GM15510 (cell line): ENCODE measurements at regions not wholly inside any gene's neighbourhood (a gene's known extent, or its start where the extent isn't known, plus 50 kb on each side); places are given as distances from the start of the nearest gene placed in this dataset.

Experiments used
- POLR2A ChIP-seq: IDR thresholded peaks from 3 replicates; pipeline ENCODE4 v1.6.1; 2011; ENCODE audit warnings: borderline replicate concordance; ENCODE audit not compliant: insufficient read length; ENCODE audit errors: extremely low read depth

GRCh38 chr17:71709271-71709890 lies 411.4 kb upstream of the SOX9 start:
- no peak for TF ChIP-seq POLR2A

GRCh38 chr17:71709946-71710345 lies 410.9 kb upstream of the SOX9 start:
- no peak for TF ChIP-seq POLR2A

- no peak for TF ChIP-seq POLR2A
Observed at GRCh38 chr17:71710816-71711215, 410.0 kb upstream of the SOX9 start.

- TF ChIP-seq POLR2A = no peak
Observed at GRCh38 chr17:71713846-71714245, 407.0 kb upstream of the SOX9 start.

- no peak for TF ChIP-seq POLR2A
Observed at GRCh38 chr17:71724339-71724738, 396.5 kb upstream of the SOX9 start.

- no peak for TF ChIP-seq POLR2A
Observed at GRCh38 chr17:71725811-71726210, 395.0 kb upstream of the SOX9 start.

- no peak for TF ChIP-seq POLR2A
Observed at GRCh38 chr17:71726341-71726740, 394.5 kb upstream of the SOX9 start.

GRCh38 chr17:71727292-71727691 lies 393.5 kb upstream of the SOX9 start:
- TF ChIP-seq POLR2A = no peak

- TF ChIP-seq POLR2A = no peak
Observed at GRCh38 chr17:71727723-71728122, 393.1 kb upstream of the SOX9 start.

- no peak for TF ChIP-seq POLR2A
Observed at GRCh38 chr17:71730871-71731270, 389.9 kb upstream of the SOX9 start.

GRCh38 chr17:71735893-71736292 lies 384.9 kb upstream of the SOX9 start:
- TF ChIP-seq POLR2A = no peak

GRCh38 chr17:71740866-71741265 lies 380.0 kb upstream of the SOX9 start:
- TF ChIP-seq POLR2A = no peak

- TF ChIP-seq POLR2A = no peak
Observed at GRCh38 chr17:71741836-71742235, 379.0 kb upstream of the SOX9 start.

GRCh38 chr17:71748872-71749271 lies 371.9 kb upstream of the SOX9 start:
- no peak for TF ChIP-seq POLR2A

- TF ChIP-seq POLR2A = no peak
Observed at GRCh38 chr17:71753070-71753469, 367.8 kb upstream of the SOX9 start.

GRCh38 chr17:71757156-71757555 lies 363.7 kb upstream of the SOX9 start:
- TF ChIP-seq POLR2A = no peak

GRCh38 chr17:71757956-71758355 lies 362.9 kb upstream of the SOX9 start:
- TF ChIP-seq POLR2A = no peak
